ENCODE measurements at regions not wholly inside any gene's neighbourhood (a gene's known extent, or its start where the extent isn't known, plus 50 kb on each side); places are given as distances from the start of the nearest gene placed in this dataset.
A peak's percentile ranks its signal among the peaks of the same experiment; 100 is the strongest.

DNA sequence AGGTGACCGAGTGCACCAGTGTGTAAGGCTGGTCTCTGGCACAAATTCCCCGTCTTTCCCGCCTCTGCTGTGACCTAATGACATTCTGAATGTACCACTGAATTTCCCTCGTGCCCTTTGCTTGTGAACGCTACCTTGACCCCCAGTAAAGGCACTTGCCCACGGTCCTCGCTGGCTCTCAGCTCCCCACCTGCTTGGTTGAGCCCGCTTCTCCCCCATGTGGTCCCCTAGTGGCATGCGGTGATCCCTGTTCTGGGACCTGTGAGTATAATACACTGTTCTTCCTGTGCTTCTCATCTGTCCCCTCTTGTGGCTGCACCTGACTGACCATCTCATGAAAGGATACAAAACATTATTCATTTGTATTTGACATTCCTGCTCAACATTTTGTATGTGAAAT lies 495.7 kb downstream of the INHBA start:
- DNase-seq, result no peak

DNA sequence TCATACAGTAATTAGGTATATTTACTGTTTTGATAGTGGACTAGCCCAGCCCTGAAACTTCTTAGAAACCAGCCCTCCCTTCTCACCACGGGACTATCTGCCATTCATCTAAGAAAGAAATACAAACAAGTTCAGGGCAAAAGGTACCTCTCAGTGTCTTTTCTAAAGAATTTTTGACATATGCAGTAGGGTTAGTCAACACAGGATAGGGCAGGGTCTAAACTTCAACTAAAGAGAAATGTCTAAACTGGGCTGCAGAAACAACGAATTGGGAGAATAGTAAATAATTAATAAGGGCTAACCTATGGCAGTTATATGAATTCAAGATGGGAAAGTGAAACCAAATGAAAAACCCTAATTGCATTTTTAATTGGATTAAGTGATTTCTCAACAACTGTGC lies 496.6 kb downstream of the INHBA start:
- DNase-seq, result no peak

DNA sequence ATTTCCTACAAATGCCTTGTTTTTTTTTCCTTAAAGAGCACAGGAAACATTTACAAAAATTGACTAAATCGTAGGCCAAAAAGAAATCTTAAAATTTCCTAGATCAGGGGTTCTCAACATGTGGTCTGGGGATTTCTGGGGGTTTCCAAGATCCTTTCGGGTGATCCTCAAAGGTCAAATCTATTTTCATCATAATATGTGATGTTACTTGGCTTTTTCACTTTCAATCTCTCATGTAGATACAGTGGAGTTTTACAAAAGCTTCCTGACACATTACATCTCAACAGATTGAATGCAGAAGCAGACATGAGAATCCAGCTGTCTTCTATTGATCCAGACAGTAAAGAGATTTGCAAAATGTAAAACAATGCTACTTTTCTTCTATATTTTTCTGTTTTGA lies 497.3 kb downstream of the INHBA start:
- DNase-seq, result no peak

DNA sequence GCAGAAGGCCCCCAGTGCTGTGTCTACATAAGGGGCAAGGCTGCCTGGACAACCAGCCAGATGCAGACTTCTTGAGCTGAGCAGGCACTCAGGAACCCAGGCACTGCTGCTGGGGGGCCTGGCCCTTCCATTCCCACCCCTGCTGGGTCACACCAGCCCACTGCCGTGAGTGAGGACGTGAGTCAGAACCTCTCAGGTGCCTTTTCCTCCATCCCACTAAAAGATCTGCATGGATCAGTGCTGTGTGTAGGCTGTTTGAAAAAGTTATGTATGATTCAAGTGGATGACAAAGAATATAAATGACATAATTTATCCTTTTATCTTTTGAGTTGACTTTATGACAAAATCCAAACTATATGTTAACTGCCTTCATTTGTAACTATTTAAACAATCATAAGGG lies 499.3 kb downstream of the INHBA start:
- no peak for DNase-seq

DNA sequence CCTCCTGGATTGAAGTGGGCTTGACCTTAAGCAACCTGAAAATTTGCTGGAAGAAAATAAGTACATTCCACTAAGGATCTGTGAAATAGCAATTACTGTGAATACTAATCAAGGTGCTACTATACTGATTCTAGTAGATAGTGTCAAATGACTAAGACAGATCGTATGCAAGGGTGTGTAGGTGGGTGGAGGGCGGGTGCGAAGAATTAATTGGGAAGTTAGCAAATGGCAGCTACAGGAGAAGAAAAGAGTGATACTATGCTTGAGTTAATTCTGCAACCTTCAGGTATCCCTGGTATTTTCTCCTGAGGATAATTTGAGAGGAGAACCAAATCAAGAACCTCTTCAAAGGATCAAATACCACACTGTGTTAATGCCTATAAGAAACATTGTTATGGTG lies 501.9 kb downstream of the INHBA start:
- DNase-seq, result no peak

DNA sequence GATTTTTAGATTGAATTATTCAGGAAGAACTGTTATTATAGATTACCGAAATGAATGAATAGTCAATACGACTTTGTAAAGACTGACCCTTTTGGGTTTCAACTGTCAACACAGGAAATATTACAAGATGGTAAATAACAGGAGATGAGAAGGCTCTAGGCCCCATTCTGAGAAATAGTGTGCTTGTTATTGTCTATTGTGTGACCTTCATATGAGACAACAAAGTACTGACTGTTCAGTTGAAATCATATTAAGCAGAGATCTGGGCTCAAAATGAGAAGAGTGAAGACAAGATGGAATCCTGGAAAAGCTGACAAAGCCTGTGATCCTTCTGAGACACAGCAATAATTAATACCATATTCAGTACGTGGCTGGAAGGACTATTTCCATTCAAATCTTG lies 503.8 kb downstream of the INHBA start:
- no peak for DNase-seq

DNA sequence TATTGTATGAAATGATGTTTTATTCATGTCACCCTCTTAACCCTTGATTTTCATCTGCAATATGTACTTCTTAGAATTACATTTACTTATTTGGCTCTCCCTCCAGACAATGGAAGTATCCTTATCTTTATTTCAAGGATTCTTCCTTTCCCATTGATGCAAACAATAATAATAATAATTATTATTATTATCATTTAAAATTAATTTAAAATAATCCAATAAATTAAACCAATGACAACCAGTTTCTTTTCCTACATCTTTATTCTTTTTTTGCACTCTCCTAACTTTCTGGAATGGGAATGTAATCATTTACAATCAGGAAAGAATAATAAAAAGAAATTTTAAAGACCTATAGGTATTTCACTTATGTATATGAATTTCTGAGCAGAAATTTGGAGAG lies 504.4 kb downstream of the INHBA start:
- DNase-seq, result no peak

DNA sequence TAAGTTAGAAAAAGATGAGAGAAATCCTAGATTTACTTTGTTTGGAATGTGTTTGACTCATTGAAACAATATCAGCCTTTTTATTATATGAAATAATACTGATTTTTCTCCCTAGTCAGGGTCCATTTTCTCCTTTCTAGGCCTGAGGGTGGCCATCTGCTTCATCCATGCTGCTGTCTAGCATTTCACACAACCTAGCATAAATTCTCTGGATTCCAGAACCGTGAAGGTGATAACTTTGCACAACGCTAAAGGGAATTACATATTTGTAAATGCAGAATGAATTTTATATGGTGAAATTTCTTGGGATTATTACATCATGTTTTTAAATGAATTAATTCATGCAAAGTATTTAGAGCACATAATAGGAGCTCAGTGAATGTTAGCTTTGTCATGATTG lies 505.1 kb downstream of the INHBA start:
- no peak for DNase-seq

DNA sequence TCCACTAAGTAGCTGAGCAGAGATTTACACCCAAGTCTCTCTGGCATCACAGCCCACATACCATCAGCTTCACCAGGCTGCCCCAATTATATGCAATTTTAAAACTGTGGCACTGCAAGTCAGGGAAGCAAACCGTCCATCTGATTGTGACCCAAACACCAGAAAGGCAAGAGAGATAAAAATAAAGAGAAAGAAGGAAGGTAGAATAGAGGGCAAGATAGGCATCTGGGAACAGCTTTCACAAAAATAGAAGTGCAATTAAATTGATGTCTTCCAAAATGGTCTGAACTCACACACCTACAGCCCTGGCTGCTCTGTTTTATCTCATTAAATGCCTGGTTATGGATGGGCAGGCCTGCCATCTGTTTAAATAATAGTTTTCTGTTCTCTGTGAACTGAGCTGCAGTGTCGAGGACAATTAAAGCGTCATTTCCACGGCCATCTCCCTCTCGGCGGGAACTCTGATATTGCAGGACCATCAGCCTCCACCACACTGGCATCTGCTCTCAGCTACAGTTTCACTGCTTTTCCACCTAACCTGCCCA lies 509.1 kb downstream of the INHBA start:
- DNase-seq, result no peak

DNA sequence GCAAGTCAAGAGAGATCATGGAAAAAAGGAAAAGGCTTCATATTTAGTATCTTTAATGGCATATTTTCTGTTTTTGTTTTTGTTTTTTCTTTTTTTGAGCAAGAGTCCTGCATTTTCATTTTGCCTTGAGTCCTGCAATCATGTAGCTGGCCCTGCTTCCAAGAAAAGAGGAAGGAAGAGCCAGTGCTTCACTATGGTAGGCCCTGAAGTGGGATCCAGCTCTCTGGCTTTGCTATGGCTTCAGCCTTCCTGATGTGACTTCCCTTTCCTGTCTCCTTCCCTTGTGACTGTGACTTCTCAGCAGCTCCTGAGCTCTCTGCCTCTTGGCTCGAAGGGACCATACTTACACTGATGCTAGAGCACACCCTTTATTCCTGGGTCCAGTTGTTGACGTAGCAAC lies 512.3 kb downstream of the INHBA start:
- no peak for DNase-seq

DNA sequence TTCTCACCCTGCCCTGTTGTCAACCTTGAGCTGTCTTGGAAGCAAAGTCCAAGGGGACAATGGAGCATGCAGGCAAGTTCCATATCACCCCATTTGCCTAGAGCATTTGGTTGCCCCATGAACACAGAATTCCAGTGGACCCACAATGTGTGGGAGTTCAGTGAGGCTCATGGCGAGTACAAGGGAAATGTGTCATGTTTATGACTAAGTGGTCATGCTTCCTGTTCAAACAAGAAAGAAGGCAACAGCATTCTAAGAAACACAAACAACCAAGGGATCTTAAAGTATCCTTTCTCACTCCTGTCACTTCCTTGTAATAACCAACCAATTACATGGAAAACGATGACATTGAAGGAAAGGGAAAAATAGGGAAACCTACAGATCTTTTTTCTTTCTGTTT lies 513.0 kb downstream of the INHBA start:
- peak; percentile 94 for DNase-seq

DNA sequence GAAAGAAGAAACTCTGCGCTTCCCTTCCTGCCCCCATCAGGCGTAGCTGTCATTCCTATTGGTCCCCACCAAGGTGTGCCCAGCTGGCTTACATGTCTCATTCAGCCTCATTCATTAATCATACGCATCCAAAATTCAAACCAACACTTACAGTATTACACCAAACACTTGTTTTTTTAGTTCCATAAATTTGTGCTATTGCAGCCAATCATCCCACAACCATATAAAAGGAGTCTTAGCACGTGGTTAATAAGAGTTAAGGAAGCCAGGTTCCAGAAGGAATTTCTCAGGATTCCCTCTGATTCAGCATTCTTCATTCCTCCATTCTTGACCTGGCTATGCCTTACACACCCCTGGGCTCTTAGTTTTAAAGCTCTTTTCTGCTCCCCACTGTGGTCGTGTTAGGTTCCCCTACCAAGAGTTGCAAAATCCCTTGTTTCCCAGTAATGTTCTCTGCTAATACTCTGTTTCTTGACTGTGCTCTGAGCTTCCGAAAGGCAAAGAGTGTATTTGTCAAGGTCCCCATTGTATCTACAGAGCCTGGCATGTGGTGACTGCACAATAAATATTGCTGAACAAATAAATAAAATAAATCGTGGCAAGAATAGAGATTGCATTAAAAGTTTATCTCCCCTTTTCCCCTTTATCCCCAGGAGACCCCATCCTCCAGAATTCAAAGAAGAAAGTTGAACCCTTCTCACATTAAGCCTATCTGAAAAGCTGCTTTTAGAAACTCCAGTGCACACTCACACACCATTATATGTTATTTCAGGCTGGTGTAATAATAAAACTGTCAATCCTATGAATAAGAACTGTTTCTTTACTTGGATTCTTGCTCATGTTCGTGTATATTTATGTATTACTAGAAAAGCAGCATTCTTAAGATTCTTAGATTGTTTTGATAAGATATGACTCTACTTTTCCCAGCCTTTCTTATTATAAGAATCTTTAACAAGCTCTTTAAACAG lies 514.4 kb downstream of the INHBA start:
- DNase-seq, result peak; percentile 91

DNA sequence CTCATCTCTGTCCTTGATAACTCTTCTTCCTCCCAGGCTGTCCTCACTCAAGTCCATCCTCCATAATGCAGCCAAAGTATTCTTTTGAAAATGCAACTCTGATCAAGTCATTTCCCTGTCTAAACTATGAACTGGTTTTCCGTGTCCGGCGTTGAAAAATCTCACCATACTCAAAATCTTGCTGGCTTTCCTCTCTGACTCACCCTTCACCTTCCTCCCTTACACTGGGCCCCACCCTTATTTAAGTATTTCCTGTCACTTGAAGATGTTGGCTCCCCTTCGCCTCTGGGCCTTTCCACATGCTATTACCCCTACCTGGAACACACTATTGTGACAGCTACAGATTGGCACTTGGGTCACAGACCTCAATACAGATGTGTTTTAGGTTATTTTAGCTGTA lies 515.6 kb downstream of the INHBA start:
- DNase-seq, result no peak

DNA sequence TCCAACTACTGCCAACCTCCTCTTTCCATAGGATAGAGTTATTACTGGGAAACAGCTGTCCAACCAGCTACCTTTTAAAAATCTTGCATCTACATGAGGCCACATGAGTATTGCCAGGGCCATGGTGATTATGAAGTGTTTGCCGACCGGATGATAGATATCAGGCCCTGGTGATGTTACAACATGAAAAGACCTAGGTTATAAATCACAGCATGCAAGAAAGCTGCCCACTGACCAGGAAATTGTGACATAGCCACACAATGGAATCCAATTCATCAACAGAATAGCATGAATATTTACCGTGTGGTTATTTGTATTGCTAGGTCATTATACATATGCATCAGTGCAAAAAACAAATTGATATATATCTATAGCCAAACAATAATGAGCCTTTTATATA lies 517.0 kb downstream of the INHBA start:
- DNase-seq, result no peak

DNA sequence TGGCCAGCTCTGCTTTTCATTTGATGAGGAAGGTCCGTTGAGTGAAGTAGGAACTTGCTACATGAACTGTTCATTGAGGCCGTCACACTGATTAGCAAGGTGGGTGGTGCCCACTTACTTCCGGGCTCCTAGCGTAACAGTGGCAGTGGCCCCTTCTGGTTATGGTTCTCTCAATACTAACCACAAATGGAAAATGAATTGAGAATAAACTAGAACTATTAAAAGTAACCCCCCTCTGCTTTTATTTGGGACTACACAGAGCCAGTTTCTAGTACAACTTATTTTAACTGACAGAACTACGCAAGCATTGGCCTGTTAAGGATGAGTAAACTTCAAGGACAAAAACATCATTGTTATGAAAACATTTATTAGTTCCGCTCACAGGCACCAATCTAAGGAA lies 519.1 kb downstream of the INHBA start:
- DNase-seq, result no peak

DNA sequence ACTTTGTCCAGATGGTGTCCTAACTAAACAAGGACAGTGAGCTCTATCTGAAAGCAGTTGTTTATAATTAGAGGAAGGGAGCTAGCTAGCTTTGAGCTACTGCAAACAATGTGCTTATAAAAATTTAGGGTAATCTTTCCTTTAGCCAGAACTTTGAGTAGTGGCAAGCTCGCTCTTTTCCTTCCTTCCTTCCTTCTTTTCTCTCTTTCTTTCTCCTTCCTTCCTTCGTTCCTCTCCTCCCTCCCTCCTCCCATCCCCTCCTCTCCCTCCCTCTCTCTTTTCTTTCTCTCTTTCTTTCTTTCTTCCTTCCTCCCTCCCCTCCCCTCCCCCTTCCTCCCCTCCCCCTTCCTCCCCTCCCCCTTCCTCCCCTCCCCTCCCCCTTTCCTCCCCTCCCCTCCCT lies 520.1 kb downstream of the INHBA start:
- DNase-seq, result no peak

DNA sequence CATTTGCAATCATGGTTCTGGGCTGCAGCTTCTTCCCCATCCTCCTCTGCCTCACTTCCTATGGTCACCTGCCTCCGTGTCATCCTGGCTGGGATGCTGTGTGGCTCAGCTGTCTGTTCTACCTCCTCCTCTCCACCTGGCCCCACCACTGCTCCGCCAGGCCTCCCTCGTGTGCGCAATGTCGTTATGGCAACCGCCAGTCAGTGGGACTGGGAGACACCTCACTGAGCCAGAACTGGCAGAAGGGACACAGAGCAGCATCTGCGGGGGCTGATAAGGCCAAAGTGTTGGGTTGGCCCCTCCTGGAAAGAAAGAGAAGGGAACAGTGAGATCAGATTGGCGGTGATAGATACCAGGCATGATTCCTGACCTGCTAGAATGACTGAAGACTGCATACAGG lies 527.5 kb downstream of the INHBA start:
- no peak for DNase-seq

DNA sequence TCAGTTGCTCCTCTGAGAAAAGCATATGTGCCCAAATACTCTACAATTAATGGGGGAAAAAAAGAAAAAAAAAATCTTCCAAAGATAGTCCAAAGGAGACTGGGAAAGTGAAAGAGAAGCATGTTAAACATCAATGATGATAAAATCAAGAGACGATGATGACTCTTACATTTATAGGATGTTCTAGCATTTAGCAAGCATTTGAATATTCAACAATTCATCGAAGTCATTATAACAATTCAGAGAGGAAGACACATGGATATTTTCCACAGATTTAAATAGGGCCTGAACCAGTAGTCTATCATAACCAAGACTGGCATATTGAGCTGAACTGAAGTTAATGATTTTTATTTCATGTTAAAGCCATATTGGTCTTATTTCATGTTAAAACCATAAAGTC lies 528.4 kb downstream of the INHBA start:
- no peak for DNase-seq

DNA sequence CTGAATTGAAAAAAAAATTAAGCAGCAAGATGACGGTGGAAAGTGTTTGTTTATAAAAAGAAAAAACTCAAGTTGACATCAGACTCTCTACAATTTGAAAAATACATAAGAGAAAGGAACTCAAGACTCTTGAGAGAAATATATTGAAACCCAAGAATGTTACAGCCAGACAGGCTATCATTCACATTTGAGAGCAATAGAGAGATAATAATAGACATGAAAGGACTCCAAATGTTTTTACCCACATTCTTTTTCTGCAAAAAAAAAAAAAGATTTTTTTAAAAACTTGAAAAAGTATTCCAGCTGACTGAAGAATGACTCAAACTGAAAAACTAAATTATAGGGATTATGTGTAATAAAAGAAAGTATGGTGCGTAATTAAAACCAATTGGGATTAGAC lies 532.4 kb downstream of the INHBA start:
- no peak for DNase-seq

DNA sequence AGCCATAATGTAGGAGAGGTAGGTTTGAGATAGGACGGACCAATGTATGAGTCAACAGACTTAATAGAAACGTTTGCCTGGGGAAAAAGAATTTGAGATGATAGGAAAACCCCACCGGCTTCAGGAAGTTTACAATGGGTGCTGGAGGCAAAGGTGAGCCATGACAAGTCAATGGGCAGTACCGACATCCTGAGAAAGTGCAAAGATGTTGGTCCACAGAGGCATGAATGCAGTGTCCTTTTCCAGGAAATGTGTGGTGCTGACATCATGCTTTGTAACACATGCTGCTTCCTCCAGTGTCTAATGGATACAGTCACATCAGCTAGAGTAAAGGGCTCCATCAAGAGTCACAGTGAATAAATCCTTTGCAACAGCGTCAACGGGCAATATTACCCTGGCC lies 533.6 kb downstream of the INHBA start:
- no peak for DNase-seq

DNA sequence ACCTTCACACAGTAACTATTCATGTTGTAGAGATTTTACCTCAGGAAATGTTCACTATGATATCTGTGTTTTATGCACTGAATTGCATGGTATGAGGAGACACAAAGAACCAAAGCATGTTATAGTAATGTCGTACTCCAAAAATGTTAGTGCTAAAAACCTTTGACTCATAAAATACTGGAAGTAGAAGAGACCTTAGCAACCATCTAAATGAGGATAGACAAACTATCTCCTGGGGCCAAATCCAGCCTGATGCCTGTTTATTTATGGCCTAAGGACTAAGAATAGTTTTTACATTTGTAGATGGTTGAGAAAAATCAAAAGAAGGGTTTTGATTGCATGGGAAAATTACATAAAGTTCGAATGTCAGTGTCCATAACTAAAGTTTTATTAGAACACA lies 535.1 kb downstream of the INHBA start:
- DNase-seq, result no peak

DNA sequence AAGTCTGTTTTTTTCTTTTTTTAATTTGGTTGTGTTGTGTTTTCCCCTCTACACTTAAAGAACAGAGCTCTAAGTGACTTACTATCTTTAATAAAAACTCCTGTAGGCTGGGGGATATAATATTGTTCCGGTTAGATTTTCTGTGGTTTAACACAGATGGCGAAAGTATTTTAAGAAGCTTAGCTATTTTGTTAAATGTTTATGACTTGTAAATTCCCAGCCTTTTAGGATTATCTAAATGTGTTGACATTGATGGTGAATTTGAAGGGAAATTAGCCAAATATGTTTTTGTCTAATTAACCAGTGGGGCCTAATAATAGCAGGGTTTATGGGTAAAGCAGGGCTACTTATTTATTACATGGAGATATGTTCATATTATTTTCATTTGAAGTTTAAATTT lies 538.5 kb downstream of the INHBA start:
- DNase-seq, result no peak

DNA sequence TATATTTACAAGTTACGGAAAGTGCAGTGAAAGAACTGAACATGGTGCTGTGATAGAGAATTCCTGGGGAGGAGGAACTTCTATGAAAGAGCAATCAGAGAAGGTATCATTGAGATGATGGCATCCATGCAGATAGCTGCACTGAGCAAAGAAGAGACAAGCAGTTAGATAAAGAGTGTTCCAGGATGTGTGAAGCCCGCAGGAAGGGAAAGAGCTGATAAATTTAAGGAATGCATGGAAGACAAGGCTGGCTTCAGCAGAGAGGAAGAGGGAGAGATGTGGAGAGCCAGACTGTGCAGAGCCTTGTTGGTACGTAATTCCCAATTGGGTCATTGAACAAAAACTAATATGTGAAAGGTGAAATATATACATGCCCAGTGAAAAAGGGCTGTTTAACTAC lies 538.9 kb downstream of the INHBA start:
- DNase-seq, result no peak

DNA sequence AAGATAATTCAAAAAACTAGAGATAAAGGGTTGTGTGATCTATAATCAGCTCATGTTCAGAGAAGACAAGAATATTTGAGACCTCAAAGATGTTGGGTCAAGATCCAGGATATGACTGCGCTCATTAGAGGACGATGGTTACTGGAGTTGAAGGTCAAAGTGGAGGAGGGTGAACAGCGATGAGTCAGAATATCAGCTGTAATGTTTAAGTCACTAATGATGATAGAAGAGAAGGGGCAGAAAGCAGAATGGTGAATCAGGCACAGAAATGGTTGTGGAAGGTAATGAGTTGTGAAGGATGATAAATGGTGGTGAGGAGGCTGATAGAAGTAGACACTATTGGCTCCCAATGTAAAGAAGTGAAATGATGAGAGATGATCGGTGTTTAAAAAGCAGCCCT lies 540.3 kb downstream of the INHBA start:
- DNase-seq, result peak; percentile 27

DNA sequence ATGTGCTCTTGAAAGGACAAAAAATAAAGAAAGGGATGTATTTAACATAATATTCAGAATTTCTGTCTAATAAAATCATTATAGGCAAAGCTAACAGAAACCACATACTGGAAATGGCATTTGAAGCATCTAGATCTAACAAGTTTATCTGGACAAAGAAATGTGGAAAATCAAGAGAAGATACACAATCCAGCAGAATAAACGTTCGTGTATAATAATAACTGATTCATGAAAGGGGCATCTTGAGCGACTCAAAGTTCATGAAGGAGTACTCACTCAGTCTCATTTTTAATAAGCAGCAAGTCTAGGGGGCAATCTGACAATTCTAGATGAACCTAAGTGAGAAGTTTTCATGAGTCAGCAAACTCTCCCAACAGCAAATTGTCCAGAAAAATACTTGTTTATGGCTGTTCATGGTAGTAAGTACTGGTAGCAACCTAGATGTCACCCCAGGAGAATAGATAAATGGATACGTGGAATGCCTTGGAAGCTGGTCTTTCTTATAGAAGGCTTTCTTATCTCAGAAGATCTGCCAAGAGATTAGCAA lies 541.8 kb downstream of the INHBA start:
- no peak for DNase-seq

Data from kidney glomerular epithelial cell (primary cell).